NCI-H2171 (cell line): ENCODE measurements at regions not wholly inside any gene's neighbourhood (a gene's known extent, or its start where the extent isn't known, plus 50 kb on each side); places are given as distances from the start of the nearest gene placed in this dataset.
"Not testable (repeated sequence)": the region's sequence is repeated elsewhere in the genome, so short reads cannot be mapped to it uniquely, and the experiment has no call there.

ENCODE experiments used
- DNase-seq: peaks from one replicate; lab custom pipeline; 2025; lab: John Stamatoyannopoulos, UW

- DNase-seq: no peak
Observed at GRCh38 chr14:55767286-55767685, 187.3 kb downstream of the KTN1 start.

GRCh38 chr14:55769877-55770276 is 189.9 kb downstream of the KTN1 start:
- DNase-seq: no peak

GRCh38 chr14:55771242-55771981 is 191.4 kb downstream of the KTN1 start:
- DNase-seq: no peak

- no peak for DNase-seq
Observed at GRCh38 chr14:55772486-55772885, 192.5 kb downstream of the KTN1 start.

GRCh38 chr14:55773312-55773711 is 193.3 kb downstream of the KTN1 start:
- no peak for DNase-seq

GRCh38 chr14:55773984-55774545 is 194.1 kb downstream of the KTN1 start:
- DNase-seq: peak; percentile 17

GRCh38 chr14:55777877-55778276 is 197.9 kb downstream of the KTN1 start:
- no peak for DNase-seq

- no peak for DNase-seq
Observed at GRCh38 chr14:55780156-55780946, 200.3 kb downstream of the KTN1 start.

- no peak for DNase-seq
Observed at GRCh38 chr14:55781046-55781445, 201.0 kb downstream of the KTN1 start.

- DNase-seq: no peak
Observed at GRCh38 chr14:55782166-55782565, 202.2 kb downstream of the KTN1 start.

GRCh38 chr14:55789406-55789805 is 209.4 kb downstream of the KTN1 start:
- no peak for DNase-seq

- DNase-seq: no peak
Observed at GRCh38 chr14:55794655-55795595, 214.9 kb downstream of the KTN1 start.

GRCh38 chr14:55796513-55796912 is 216.5 kb downstream of the KTN1 start:
- not testable (repeated sequence) for DNase-seq

- no peak for DNase-seq
Observed at GRCh38 chr14:55798406-55798805, 218.4 kb downstream of the KTN1 start.

GRCh38 chr14:55799508-55800095 is 219.6 kb downstream of the KTN1 start:
- no peak for DNase-seq

- no peak for DNase-seq
Observed at GRCh38 chr14:55800156-55800785, 220.3 kb downstream of the KTN1 start.

- DNase-seq: no peak
Observed at GRCh38 chr14:55801121-55801520, 221.1 kb downstream of the KTN1 start.

- DNase-seq: no peak
Observed at GRCh38 chr14:55802986-55803872, 223.2 kb downstream of the KTN1 start.

- no peak for DNase-seq
Observed at GRCh38 chr14:55803873-55804553, 224.0 kb downstream of the KTN1 start.
